ENCODE measurements at regions not wholly inside any gene's neighbourhood (a gene's known extent, or its start where the extent isn't known, plus 50 kb on each side); places are given as distances from the start of the nearest gene placed in this dataset.
"Not testable (repeated sequence)": the region's sequence is repeated elsewhere in the genome, so short reads cannot be mapped to it uniquely, and the experiment has no call there.

GRCh38 chr5:23996525-23996924 lies 489.1 kb downstream of the PRDM9 start:
- no peak for TF ChIP-seq CTCF (conservative IDR thresholded peaks at IDR 0.05; ENCODE audit: low read depth, low read length)
- no peak overlapping the region for H3K4me3 ChIP-seq (ENCODE audit: low read length)
- no peak for DNase-seq (ENCODE audit: low read depth)

DNA sequence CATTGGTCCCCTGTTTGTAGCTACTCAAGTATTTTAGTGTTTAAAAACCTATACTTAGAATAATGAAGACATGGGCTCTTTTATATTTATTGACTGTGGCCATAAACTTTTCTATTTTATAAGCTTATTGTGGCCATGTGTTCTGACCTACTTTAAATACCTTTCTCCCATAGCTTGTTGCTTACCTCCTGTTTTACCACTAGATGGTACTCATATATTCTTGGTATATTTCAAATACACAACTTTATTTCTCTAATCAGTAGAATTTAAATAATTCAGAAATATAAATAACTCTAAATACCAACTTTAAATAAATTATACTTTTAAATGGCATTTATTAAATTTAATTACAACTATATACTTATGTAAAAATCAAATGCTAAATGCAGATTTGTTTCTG lies 498.0 kb downstream of the PRDM9 start:
- no peak overlapping the region for H3K4me3 ChIP-seq (ENCODE audit: low read length)
- DNase-seq (ENCODE audit: low read depth): no peak
- TF ChIP-seq CTCF (conservative IDR thresholded peaks at IDR 0.05; ENCODE audit: low read depth, low read length): peak; percentile 41

- not testable (repeated sequence) for H3K4me3 ChIP-seq (ENCODE audit: low read length); DNase-seq (ENCODE audit: low read depth)
These were observed 510.3 kb downstream of the PRDM9 start for GRCh38 chr5:24017710-24018109.

DNA sequence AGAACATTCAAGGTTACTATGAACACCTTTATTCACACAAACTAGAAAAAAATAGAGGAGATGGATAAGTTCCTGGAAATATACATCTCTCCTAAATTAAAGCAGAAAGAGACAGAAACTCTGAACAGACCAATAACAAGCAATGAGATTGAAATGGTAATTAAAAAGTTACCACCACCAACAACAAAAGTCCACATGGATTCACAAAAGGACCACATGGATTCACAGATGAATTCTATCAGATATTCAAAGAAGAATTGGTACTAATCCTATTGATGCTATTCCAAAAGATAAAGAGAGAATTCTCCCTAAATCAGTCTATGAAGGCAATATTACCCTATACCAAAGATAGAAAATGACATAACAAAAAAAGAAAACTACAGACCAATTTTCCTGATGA lies 518.9 kb downstream of the PRDM9 start:
- DNase-seq (ENCODE audit: low read depth): no peak
- no peak for TF ChIP-seq CTCF (conservative IDR thresholded peaks at IDR 0.05; ENCODE audit: low read depth, low read length)
- no peak overlapping the region for H3K4me3 ChIP-seq (ENCODE audit: low read length)

DNA sequence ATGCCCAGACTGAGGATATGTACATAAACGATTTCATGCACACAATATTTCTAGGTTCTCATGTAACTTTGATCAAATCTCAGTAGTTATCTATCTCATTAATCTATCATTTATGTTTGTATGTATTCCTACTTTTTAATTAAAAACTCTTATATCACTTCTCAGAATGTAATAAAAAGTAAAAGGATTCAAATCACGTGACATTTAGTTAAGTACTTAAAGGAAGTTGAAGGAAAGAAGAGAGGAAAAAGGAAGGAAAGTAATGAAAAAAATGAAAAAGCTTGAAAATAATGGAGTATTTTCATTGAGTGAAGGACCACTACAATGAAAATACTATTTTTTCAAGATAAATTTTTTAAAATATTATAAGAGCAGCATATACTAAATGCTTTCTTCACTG lies 535.3 kb downstream of the PRDM9 start:
- TF ChIP-seq CTCF (conservative IDR thresholded peaks at IDR 0.05; ENCODE audit: low read depth, low read length): no peak
- DNase-seq (ENCODE audit: low read depth): no peak
- no peak overlapping the region for H3K4me3 ChIP-seq (ENCODE audit: low read length)

- no peak for TF ChIP-seq CTCF (conservative IDR thresholded peaks at IDR 0.05; ENCODE audit: low read depth, low read length)
- H3K4me3 ChIP-seq (ENCODE audit: low read length): no peak overlapping the region
- DNase-seq (ENCODE audit: low read depth): no peak
These were observed 537.6 kb downstream of the PRDM9 start for GRCh38 chr5:24045046-24045445.

DNA sequence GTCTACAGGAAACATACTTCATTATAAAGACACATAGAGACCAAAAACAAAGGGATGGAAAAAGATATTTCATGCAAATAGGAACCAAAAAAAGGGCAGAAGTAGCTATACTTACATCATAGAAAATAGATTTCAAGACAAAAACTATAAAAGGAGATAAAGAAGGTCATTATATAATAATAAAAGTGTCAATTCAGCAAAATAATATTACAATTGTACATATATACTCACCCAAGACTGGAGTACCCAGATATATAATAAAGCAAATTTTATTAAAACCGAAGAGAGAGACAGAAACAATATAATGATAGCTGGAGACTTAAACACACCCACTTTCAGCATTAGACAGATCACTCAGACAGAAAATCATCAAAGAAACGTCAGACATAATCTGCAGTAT lies 546.3 kb downstream of the PRDM9 start:
- no peak overlapping the region for H3K4me3 ChIP-seq (ENCODE audit: low read length)
- no peak for TF ChIP-seq CTCF (conservative IDR thresholded peaks at IDR 0.05; ENCODE audit: low read depth, low read length)
- no peak for DNase-seq (ENCODE audit: low read depth)

- DNase-seq (ENCODE audit: low read depth): no peak
These were observed 551.6 kb downstream of the PRDM9 start for GRCh38 chr5:24059006-24059405.

More at GRCh38 chr5:24059006-24059405, 551.6 kb downstream of the PRDM9 start:
- no peak for TF ChIP-seq CTCF (conservative IDR thresholded peaks at IDR 0.05; ENCODE audit: low read depth, low read length)
- H3K4me3 ChIP-seq (ENCODE audit: low read length): no peak overlapping the region

Data from retinal pigment epithelial cell (primary cell).